DOHH2 (cell line): ENCODE measurements at regions not wholly inside any gene's neighbourhood (a gene's known extent, or its start where the extent isn't known, plus 50 kb on each side); places are given as distances from the start of the nearest gene placed in this dataset.

Experiments
- H3F3A ChIP-seq: fragments of 200-600 bp; sonication (generic), shearing (Covaris generic); 2 replicates; pipeline ENCODE4 v1.6.0; 2016; ENCODE audit warnings: antibody characterized with exemption, mild to moderate bottlenecking; ENCODE audit not compliant: control insufficient read depth, insufficient read depth
- H3K27ac ChIP-seq: fragments of 200-600 bp; sonication (generic); 2 replicates; pipeline ENCODE4 v1.5.1; 2014; ENCODE audit warnings: low read depth, mild to moderate bottlenecking, low read length, moderate library complexity
- H3K27me3 ChIP-seq: fragments of 200-600 bp; sonication (generic); 2 replicates; pipeline ENCODE4 v1.6.1; 2014; ENCODE audit warnings: mild to moderate bottlenecking, low read length, mixed read lengths; ENCODE audit not compliant: control insufficient read depth
- H3K36me3 ChIP-seq: fragments of 200-600 bp; sonication (generic); 2 replicates; pipeline ENCODE4 v1.6.1; 2014; ENCODE audit warnings: mild to moderate bottlenecking, low read length, moderate library complexity, mixed read lengths; ENCODE audit not compliant: control insufficient read depth
- H3K4me1 ChIP-seq: fragments of 200-600 bp; sonication (generic); 2 replicates; pipeline ENCODE4 v1.6.1; 2014; ENCODE audit warnings: mild to moderate bottlenecking, low read length, mixed read lengths; ENCODE audit not compliant: control insufficient read depth
- H3K4me2 ChIP-seq: fragments of 200-600 bp; sonication (generic); 2 replicates; pipeline ENCODE4 v1.6.0; 2014; ENCODE audit warnings: mild to moderate bottlenecking, low read length, moderate library complexity
- H3K4me3 ChIP-seq: fragments of 200-600 bp; sonication (generic); 2 replicates; pipeline ENCODE4 v1.5.1; 2014; ENCODE audit warnings: mild to moderate bottlenecking, low read length, mixed read lengths
- H3K79me2 ChIP-seq: fragments of 200-600 bp; sonication (generic); 2 replicates; pipeline ENCODE4 v1.6.1; 2014; ENCODE audit warnings: mild to moderate bottlenecking, low read length, mixed read lengths; ENCODE audit not compliant: control insufficient read depth
- H3K9me2 ChIP-seq: fragments of 200-600 bp; sonication (generic); replicated peaks from 2 replicates; pipeline ENCODE4 v1.6.1; 2014; ENCODE audit warnings: mild to moderate bottlenecking, low read length, mixed read lengths; ENCODE audit not compliant: control insufficient read depth
- H3K9me3 ChIP-seq: fragments of 200-600 bp; sonication (generic); 2 replicates; pipeline ENCODE4 v1.6.1; 2014; ENCODE audit warnings: antibody characterized with exemption, low read length, mixed read lengths; ENCODE audit not compliant: control insufficient read depth, insufficient read depth
- H4K20me1 ChIP-seq: fragments of 200-600 bp; sonication (generic); 2 replicates; pipeline ENCODE4 v1.6.0; 2014; ENCODE audit warnings: low read depth, mild to moderate bottlenecking, antibody characterized with exemption, low read length, moderate library complexity; ENCODE audit not compliant: control insufficient read depth, insufficient read depth
- EZH2phosphoT487 ChIP-seq: fragments of 200-600 bp; sonication (generic); IDR thresholded peaks from 2 replicates; pipeline ENCODE4 v1.6.1; 2017; ENCODE audit warnings: borderline replicate concordance, mild to moderate bottlenecking, antibody characterized with exemption, low read length, moderate library complexity, mixed read lengths
- TF ChIP-seq, protein P1 (sequence below): fragments of 200-600 bp; sonication (generic); IDR thresholded peaks from one replicate; pipeline ENCODE4 v1.5.1; 2014; ENCODE audit warnings: antibody characterized with exemption, mild to moderate bottlenecking, low read depth, low read length; ENCODE audit not compliant: poor library complexity, severe bottlenecking

DNA sequence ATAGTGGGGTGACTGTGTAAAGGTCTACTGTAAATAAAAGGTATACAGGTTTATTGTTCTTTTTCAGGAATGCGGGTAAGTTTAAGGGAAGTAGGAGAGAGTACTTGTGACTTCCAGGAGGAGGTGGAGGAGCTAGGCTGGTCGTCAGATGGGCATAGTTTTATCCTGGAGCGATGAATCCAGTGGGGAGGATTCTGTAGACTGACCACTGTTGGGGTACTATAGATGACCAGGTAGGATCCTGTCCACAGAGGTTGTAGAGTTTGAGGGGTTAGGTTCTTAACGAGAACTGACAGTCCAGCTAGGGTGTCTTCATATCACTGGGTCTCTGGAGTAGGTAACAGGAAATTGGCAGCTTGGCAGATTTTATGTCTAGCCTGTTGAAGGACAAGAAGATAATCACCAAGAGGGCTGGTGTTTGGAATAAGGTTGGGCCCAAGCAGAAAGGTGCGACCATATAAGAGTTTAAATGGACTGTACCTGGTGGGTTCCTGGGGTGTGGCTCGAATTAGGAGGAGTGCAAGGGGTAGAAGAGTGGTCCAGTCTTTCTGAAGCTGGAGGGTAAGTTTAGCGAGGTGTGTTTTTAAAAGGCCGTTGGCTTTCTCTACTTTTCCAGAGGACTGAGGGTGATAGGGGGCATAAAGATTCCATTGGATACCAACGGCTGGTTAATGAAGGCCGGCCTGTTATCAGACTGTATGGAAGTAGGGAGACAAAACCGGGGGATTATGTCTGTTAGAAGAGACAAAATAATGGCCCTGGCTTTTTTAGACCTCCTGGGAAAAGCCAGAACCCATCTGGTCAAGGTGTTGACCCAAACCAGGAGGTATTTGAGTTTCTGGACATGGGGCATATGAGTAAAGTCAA lies 751.3 kb upstream of the ADGRB3 start:
- H3K4me3 ChIP-seq: no peak overlapping the region
- no peaks in the 10 kb centered on the region for H3F3A ChIP-seq
- TF ChIP-seq, protein P1, sequence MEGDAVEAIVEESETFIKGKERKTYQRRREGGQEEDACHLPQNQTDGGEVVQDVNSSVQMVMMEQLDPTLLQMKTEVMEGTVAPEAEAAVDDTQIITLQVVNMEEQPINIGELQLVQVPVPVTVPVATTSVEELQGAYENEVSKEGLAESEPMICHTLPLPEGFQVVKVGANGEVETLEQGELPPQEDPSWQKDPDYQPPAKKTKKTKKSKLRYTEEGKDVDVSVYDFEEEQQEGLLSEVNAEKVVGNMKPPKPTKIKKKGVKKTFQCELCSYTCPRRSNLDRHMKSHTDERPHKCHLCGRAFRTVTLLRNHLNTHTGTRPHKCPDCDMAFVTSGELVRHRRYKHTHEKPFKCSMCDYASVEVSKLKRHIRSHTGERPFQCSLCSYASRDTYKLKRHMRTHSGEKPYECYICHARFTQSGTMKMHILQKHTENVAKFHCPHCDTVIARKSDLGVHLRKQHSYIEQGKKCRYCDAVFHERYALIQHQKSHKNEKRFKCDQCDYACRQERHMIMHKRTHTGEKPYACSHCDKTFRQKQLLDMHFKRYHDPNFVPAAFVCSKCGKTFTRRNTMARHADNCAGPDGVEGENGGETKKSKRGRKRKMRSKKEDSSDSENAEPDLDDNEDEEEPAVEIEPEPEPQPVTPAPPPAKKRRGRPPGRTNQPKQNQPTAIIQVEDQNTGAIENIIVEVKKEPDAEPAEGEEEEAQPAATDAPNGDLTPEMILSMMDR: no peak
- TF ChIP-seq EZH2phosphoT487: no peak
- no peak overlapping the region for H3K27ac ChIP-seq
- H3K9me2 ChIP-seq: no peaks in the 10 kb centered on the region
- H3K4me2 ChIP-seq: no peak overlapping the region
- H4K20me1 ChIP-seq: no peaks in the 10 kb centered on the region
- H3K79me2 ChIP-seq: no peaks in the 10 kb centered on the region
- peaks cover 4% of the 10 kb centered on the region for H3K4me1 ChIP-seq
- H3K9me3 ChIP-seq: peaks cover 14% of the 10 kb centered on the region
- H3K27me3 ChIP-seq: no peaks in the 10 kb centered on the region
- no peaks in the 10 kb centered on the region for H3K36me3 ChIP-seq

DNA sequence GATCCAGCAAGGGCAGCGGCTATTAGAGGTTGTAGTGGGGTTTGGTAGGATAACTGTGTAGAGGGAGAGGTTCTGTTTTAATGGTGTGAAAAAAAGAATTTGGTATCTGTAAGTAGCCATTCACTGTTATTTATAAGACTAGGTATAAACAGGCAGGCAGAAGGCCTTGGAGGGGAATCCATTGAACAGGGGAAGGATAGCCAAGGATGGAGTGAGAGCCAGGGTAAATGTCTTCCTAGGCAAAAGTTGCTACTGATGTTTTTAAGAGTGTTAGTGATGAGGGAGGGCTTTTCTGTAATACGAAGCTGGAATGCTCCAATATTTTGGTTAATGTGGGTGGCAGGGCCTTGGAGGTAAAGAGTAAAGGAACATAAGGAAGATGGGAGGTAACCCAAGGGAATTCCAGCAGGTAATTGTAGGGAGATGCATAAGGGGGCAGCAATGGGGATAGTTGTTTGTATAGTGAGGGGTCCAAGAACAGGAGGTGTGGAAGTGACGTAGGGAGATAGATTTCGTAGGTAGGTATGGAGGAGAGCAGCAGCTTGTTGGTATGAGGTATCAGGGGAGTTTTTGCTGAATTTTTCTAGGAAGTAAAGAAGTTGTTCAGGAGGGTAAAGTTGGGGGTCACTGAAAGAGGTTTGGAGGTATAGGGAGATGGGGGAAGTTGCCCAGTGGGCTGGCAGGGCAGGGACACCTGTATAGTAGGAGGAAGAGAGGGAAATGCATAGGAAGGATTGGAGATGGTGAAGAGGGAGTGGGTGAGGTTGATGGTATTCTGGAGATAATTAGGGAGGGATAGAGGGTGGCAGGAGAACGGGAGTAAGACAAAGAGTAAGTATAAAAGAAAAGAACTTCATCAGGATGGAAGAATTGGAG lies 752.4 kb upstream of the ADGRB3 start:
- Histone ChIP-seq H3K9me3 (peaks cover 3% of the 10 kb centered on the region), H3K27ac (no peak overlapping the region), H3K4me3 (no peak overlapping the region), H3K79me2 (no peaks in the 10 kb centered on the region), H3K4me2 (no peak overlapping the region), H3F3A (no peaks in the 10 kb centered on the region), H3K4me1 (no peaks in the 10 kb centered on the region), H4K20me1 (no peaks in the 10 kb centered on the region), H3K36me3 (no peaks in the 10 kb centered on the region), H3K27me3 (no peaks in the 10 kb centered on the region), H3K9me2 (no peaks in the 10 kb centered on the region)
- TF ChIP-seq, protein P1: no peak
- TF ChIP-seq EZH2phosphoT487: no peak

DNA sequence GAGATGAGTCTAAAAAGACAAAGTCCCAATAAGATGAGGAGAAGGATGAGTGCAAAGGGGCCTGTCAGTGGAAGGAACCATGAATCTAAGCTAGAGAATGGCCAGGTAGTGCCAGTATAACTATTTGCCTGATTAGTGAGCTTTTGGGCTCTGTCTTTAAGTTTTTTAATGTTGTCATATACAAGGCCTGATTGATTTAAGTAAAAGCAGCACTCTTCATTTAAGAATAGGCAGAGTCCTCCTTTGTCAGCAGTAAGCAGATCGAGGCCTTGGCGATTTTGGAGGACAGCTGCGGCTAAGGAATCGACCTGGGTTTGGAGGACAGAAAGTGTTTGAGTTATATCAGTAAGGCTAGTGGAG lies 753.4 kb upstream of the ADGRB3 start:
- Histone ChIP-seq H3F3A (no peaks in the 10 kb centered on the region), H3K27me3 (no peaks in the 10 kb centered on the region), H3K36me3 (no peaks in the 10 kb centered on the region), H3K4me1 (no peaks in the 10 kb centered on the region), H3K4me3 (no peak overlapping the region), H3K9me2 (no peaks in the 10 kb centered on the region), H3K27ac (no peak overlapping the region), H3K9me3 (no peaks in the 10 kb centered on the region), H3K4me2 (no peak overlapping the region), H3K79me2 (no peaks in the 10 kb centered on the region), H4K20me1 (no peaks in the 10 kb centered on the region)
- TF ChIP-seq EZH2phosphoT487: no peak
- TF ChIP-seq, protein P1: no peak
